ENCODE measurements at regions not wholly inside any gene's neighbourhood (a gene's known extent, or its start where the extent isn't known, plus 50 kb on each side); places are given as distances from the start of the nearest gene placed in this dataset.

GRCh38 chr13:33577007-33577406, 240.9 kb upstream of the RFC3 start:
- BruUV-seq (replicated peaks): no TSS peak
- H3K56ac ChIP-seq (ENCODE audit: extremely low read depth, insufficient read depth, low read length): no peak overlapping the region
- H3K4me2 ChIP-seq (ENCODE audit: low read depth, low read length): no peak overlapping the region
- H2AFZ ChIP-seq (replicated peaks; ENCODE audit: low read length, poor library complexity): no peak overlapping the region
- H3K9me3 ChIP-seq (ENCODE audit: control insufficient read depth, insufficient read depth, low read length): no peaks in the 10 kb centered on the region
- no peak overlapping the region for H3K9ac ChIP-seq (ENCODE audit: low read depth, low read length)
- DNase-seq (peak; percentile 2), ATAC-seq (ENCODE audit: low read depth) (no peak)
- no peaks in the 10 kb centered on the region for H4K20me1 ChIP-seq (ENCODE audit: insufficient read depth, low read length)
- no peak overlapping the region for H2BK15ac ChIP-seq (ENCODE audit: low read depth, low read length)
- H3K9me1 ChIP-seq (ENCODE audit: insufficient read depth, low read length): no peaks in the 10 kb centered on the region
- TF ChIP-seq FOS (IDR thresholded peaks at IDR 0.05; ENCODE audit: low read depth, low read length): no peak
- no peak for TF ChIP-seq RCOR1 (IDR thresholded peaks at IDR 0.05; ENCODE audit: insufficient replicate concordance, low read length)
- no peak for TF ChIP-seq POLR2A (IDR thresholded peaks at IDR 0.05; ENCODE audit: low read depth, low read length)
- no peak for TF ChIP-seq RAD21 (IDR thresholded peaks at IDR 0.05; ENCODE audit: low read length)
- no peak for TF ChIP-seq NFE2L2 (IDR thresholded peaks at IDR 0.05; ENCODE audit: low read depth, low read length)
- no peak for TF ChIP-seq USF2 (IDR thresholded peaks at IDR 0.05; ENCODE audit: low read depth, low read length)
- TF ChIP-seq MAFK (IDR thresholded peaks at IDR 0.05; ENCODE audit: low read depth, low read length): no peak
- no peak for TF ChIP-seq CHD1 (IDR thresholded peaks at IDR 0.05; ENCODE audit: low read depth, low read length)
- TF ChIP-seq ELK1 (IDR thresholded peaks at IDR 0.05; ENCODE audit: borderline replicate concordance, low read depth, low read length): no peak
- TF ChIP-seq CEBPB (IDR thresholded peaks at IDR 0.05; ENCODE audit: low read depth, low read length): no peak
- no peak for TF ChIP-seq CTCF (conservative IDR thresholded peaks at IDR 0.05; ENCODE audit: low read depth, low read length)
- TF ChIP-seq RFX5 (IDR thresholded peaks at IDR 0.05; ENCODE audit: low read depth, low read length): no peak
- TF ChIP-seq SMC3 (IDR thresholded peaks at IDR 0.05; ENCODE audit: low read depth, low read length): no peak
- TF ChIP-seq MAZ (IDR thresholded peaks at IDR 0.05; ENCODE audit: borderline replicate concordance, low read depth, low read length): no peak
- no peak for TF ChIP-seq MXI1 (IDR thresholded peaks at IDR 0.05; ENCODE audit: borderline replicate concordance, low read depth, low read length)
- no peak for TF ChIP-seq BHLHE40 (IDR thresholded peaks at IDR 0.05; ENCODE audit: low read depth, low read length)
- no peak overlapping the region for H3K18ac ChIP-seq (ENCODE audit: low read depth, low read length)
- H2AK9ac ChIP-seq (replicated peaks; ENCODE audit: low read depth, low read length, poor library complexity): no peak overlapping the region
- H3K27ac ChIP-seq (ENCODE audit: insufficient read depth, low read length): no peak overlapping the region
- H3K4me3 ChIP-seq (ENCODE audit: insufficient read depth, low read depth, low read length): no peak overlapping the region
- H3K4me1 ChIP-seq (ENCODE audit: control insufficient read depth, insufficient read depth, low read length): no peaks in the 10 kb centered on the region
- no peak overlapping the region for H3K14ac ChIP-seq (replicated peaks; ENCODE audit: low read depth, low read length)
- H4K5ac ChIP-seq (ENCODE audit: low read depth, low read length): no peak overlapping the region
- no peak overlapping the region for H2BK20ac ChIP-seq (ENCODE audit: low read depth, low read length)
- no peak overlapping the region for H2BK5ac ChIP-seq (ENCODE audit: low read depth, low read length, poor library complexity, severe bottlenecking)
- dilution Hi-C loops (cut with HindIII; ENCODE audit: low sequenced_read_pairs, unreplicated experiment): no loop called here
- H3K36me3 ChIP-seq (ENCODE audit: control insufficient read depth, insufficient read depth, low read length): no peaks in the 10 kb centered on the region
- POLR2A ChIA-PET (ENCODE audit: unreplicated experiment): no interaction called here
- H3K23ac ChIP-seq (ENCODE audit: low read depth, low read length): no peak overlapping the region
- no peak overlapping the region for H2BK120ac ChIP-seq (ENCODE audit: low read depth, low read length)
- H4K8ac ChIP-seq (ENCODE audit: low read depth in 2 of 2, low read length in 2 of 2): no peak overlapping the region
- H3K79me1 ChIP-seq (ENCODE audit: low read depth in 1 of 2, low read length in 2 of 2): no peaks in the 10 kb centered on the region
- intact Hi-C loops (cut with micrococcal nuclease): no loop called here
- WGBS, 2 experiments (ENCODE audit: extremely low coverage in 2 of 2, insufficient read length in 1 of 2): no CpG with 5 or more reads among the region's 2 CpGs
- in situ Hi-C loops (cut with MboI; ENCODE audit: low sequenced_read_pairs): no loop called here
- H4K91ac ChIP-seq (ENCODE audit: insufficient read depth, low read depth, low read length): no peak overlapping the region
- peaks cover under 1% of the 10 kb centered on the region; the same call in 1 of the 2 replicates for H3K27me3 ChIP-seq (ENCODE audit: control insufficient read depth, insufficient read depth, low read length)
- CTCF ChIA-PET: no interaction called here
- H2AK5ac ChIP-seq (ENCODE audit: low read depth, low read length): no peak overlapping the region
- no peak overlapping the region for H3K4ac ChIP-seq (ENCODE audit: low read depth, low read length)

Measured in IMR-90 (cell line).